GM04504 (cell line): ENCODE measurements at regions not wholly inside any gene's neighbourhood (a gene's known extent, or its start where the extent isn't known, plus 50 kb on each side); places are given as distances from the start of the nearest gene placed in this dataset.

Experiments used
- DNase-seq: peaks from one replicate; pipeline ENCODE4 v3.0.0-alpha.2; 2012; ENCODE audit warnings: low read depth

GRCh38 chr18:45312555-45313126, 302.6 kb upstream of the SLC14A2 start:
- no peak for DNase-seq

- no peak for DNase-seq
Measured at GRCh38 chr18:45316127-45316526, 299.1 kb upstream of the SLC14A2 start.

- no peak for DNase-seq
Measured at GRCh38 chr18:45317948-45318640, 297.2 kb upstream of the SLC14A2 start.

- no peak for DNase-seq
Measured at GRCh38 chr18:45320724-45321123, 294.6 kb upstream of the SLC14A2 start.

- no peak for DNase-seq
Measured at GRCh38 chr18:45321520-45321919, 293.8 kb upstream of the SLC14A2 start.

GRCh38 chr18:45322343-45322742, 292.9 kb upstream of the SLC14A2 start:
- DNase-seq = no peak

GRCh38 chr18:45324101-45324494, 291.2 kb upstream of the SLC14A2 start:
- no peak for DNase-seq

GRCh38 chr18:45324495-45325113, 290.7 kb upstream of the SLC14A2 start:
- no peak for DNase-seq

- no peak for DNase-seq
Measured at GRCh38 chr18:45325778-45326177, 289.5 kb upstream of the SLC14A2 start.

- no peak for DNase-seq
Measured at GRCh38 chr18:45326505-45326904, 288.8 kb upstream of the SLC14A2 start.

GRCh38 chr18:45328296-45328695, 287.0 kb upstream of the SLC14A2 start:
- no peak for DNase-seq

GRCh38 chr18:45328811-45329210, 286.5 kb upstream of the SLC14A2 start:
- no peak for DNase-seq

- no peak for DNase-seq
Measured at GRCh38 chr18:45329316-45329715, 286.0 kb upstream of the SLC14A2 start.

GRCh38 chr18:45330170-45330594, 285.1 kb upstream of the SLC14A2 start:
- no peak for DNase-seq

- DNase-seq = no peak
Measured at GRCh38 chr18:45332871-45333270, 282.4 kb upstream of the SLC14A2 start.

- DNase-seq = no peak
Measured at GRCh38 chr18:45334191-45334590, 281.1 kb upstream of the SLC14A2 start.

GRCh38 chr18:45335282-45336043, 279.8 kb upstream of the SLC14A2 start:
- no peak for DNase-seq

GRCh38 chr18:45336448-45336847, 278.8 kb upstream of the SLC14A2 start:
- no peak for DNase-seq

GRCh38 chr18:45337477-45337876, 277.8 kb upstream of the SLC14A2 start:
- DNase-seq = no peak

GRCh38 chr18:45339810-45340550, 275.3 kb upstream of the SLC14A2 start:
- DNase-seq = no peak

GRCh38 chr18:45340884-45341283, 274.4 kb upstream of the SLC14A2 start:
- DNase-seq = no peak

- no peak for DNase-seq
Measured at GRCh38 chr18:45341454-45341853, 273.8 kb upstream of the SLC14A2 start.
